Adrenal gland (tissue), 9 donors: ENCODE measurements at regions not wholly inside any gene's neighbourhood (a gene's known extent, or its start where the extent isn't known, plus 50 kb on each side); places are given as distances from the start of the nearest gene placed in this dataset.

Source experiments
- DNase-seq, 7 donors: peaks; one replicate each; pipeline ENCODE4 v3.0.0-alpha.2; 2019 to 2020
- H3K27ac ChIP-seq, 5 donors: fragments of 200-600 bp; sonication (generic) in 4 of 5; 1 replicate in 3 of 5; 2 replicates in 2 of 5; pipeline versions ENCODE4 v1.5.1 to v1.8.0; 2016 to 2020; ENCODE audit warnings: mild to moderate bottlenecking in 1 of 5
- H3K27me3 ChIP-seq: fragments of 200-600 bp; 2 replicates; pipeline ENCODE4 v1.8.0; 2021
- H3K36me3 ChIP-seq, 2 donors: fragments of 200-600 bp; replicated peaks in 1 of 2; 1 replicate in 1 of 2; 2 replicates in 1 of 2; pipeline versions ENCODE4 v1.5.1 to v1.8.0; 2018 to 2022
- H3K4me1 ChIP-seq, 2 donors: fragments of 200-600 bp; replicated peaks in 1 of 2; 1 replicate in 1 of 2; 2 replicates in 1 of 2; pipeline versions ENCODE4 v1.5.1 to v1.8.0; 2018 to 2021
- H3K4me3 ChIP-seq, 4 donors: fragments of 200-600 bp; sonication (generic) in 3 of 4; one replicate each; pipeline ENCODE4 v1.5.1; 2016 to 2018
- H3K9me3 ChIP-seq, 3 donors: fragments of 200-600 bp; sonication (generic) in 1 of 3; replicated peaks in 1 of 3; 1 replicate in 2 of 3; 2 replicates in 1 of 3; pipeline versions ENCODE4 v1.5.1 to v1.8.0; 2016 to 2021
- POLR2A ChIP-seq, 2 donors: fragments of 450-650 bp; IDR thresholded peaks; one replicate each; pipeline ENCODE4 v1.6.1; 2017; ENCODE audit warnings: antibody characterized with exemption in 2 of 2, mild to moderate bottlenecking in 2 of 2, moderate library complexity in 1 of 2
- WGBS, 4 donors: extraction: QIAGEN DNeasy Blood & Tissue Kit in 2 of 4; methylation state at CpG; one replicate each; pipeline versions ENCODE4 v1.1.5 to v1.1.7; 2013 to 2017; 5-methylcytosine and 5-hydroxymethylcytosine counted together
- intact Hi-C, 2 donors: fragments of 100-400 bp; cut with DNase I; formaldehyde crosslinking; loops; one replicate each; pipeline versions ENCODE4 v1.14.1 to v1.15.0; 2022 to 2023
- TF ChIP-seq, protein P1 (sequence below), 6 experiments: fragments of 450-650 bp in 4 of 6; fragments of 200-600 bp in 2 of 6; sonication (generic) in 1 of 6; IDR thresholded peaks; 1 replicate in 5 of 6; 2 replicates in 1 of 6; pipeline versions ENCODE4 v1.5.1 to v1.8.0; 2016 to 2021; ENCODE audit warnings: antibody characterized with exemption in 6 of 6, mild to moderate bottlenecking in 2 of 6, moderate library complexity in 1 of 6
- donor health status: healthy with polysubstance abuse.
- donor health status: Bipolar disorder and iron deficiency.
- donor health status: DM: yes; HTN: yes; CAD: no.
- donor health status: DM: no; HTN: no; CAD: no.
- donor health status: DM: no; HTN: no; CAD: no.

DNA sequence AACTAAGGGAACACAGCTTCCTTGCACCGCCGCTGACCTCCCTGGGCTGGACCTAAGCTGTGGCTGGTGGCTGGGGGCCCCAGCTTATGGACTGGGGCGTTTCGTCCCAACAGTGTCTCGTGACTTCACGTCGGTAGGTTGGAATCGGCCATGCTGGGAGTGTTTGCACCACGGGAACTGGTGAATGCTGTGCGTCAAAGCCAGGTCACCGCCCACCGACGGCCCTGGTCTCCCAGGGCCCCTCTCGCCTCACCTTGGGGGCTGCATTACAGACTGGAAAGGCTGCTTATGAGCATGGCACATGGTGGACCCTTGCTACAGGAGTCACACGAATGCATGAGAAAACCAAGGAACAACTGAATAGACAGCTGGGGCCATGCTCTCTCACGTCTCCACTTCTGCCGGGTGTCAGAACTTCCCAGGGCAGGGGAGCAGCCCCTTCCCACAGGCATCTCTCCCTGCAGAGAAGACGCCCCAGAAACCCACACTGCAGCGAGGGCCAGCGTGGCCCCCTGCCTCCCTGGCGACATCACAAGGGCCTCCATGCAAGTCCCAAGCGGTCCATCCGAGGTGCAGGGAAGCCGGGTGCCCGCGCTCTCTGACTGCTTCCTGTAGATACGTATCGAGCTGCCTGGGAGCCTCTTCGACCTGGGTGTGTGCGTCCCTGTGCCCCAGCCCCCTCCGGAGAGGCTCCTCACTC, 81.7 kb downstream of the SIK1 start:
- H3K4me1 ChIP-seq = peaks cover 0 to 11% of the 10 kb centered on the region in 2 donors
- intact Hi-C loops = no loop called here
- no peak for DNase-seq
- H3K27me3 ChIP-seq = no peaks in the 10 kb centered on the region
- H3K27ac ChIP-seq = no peak overlapping the region
- no peak overlapping the region for H3K4me3 ChIP-seq
- WGBS, 4 donors = 90 to 96% (median 93%) methylated on average over 13 to 31 of the region's 31 CpGs
- H3K9me3 ChIP-seq = no peaks in the 10 kb centered on the region
- no peak for TF ChIP-seq POLR2A (IDR thresholded peaks at IDR 0.05)
- TF ChIP-seq, protein P1, sequence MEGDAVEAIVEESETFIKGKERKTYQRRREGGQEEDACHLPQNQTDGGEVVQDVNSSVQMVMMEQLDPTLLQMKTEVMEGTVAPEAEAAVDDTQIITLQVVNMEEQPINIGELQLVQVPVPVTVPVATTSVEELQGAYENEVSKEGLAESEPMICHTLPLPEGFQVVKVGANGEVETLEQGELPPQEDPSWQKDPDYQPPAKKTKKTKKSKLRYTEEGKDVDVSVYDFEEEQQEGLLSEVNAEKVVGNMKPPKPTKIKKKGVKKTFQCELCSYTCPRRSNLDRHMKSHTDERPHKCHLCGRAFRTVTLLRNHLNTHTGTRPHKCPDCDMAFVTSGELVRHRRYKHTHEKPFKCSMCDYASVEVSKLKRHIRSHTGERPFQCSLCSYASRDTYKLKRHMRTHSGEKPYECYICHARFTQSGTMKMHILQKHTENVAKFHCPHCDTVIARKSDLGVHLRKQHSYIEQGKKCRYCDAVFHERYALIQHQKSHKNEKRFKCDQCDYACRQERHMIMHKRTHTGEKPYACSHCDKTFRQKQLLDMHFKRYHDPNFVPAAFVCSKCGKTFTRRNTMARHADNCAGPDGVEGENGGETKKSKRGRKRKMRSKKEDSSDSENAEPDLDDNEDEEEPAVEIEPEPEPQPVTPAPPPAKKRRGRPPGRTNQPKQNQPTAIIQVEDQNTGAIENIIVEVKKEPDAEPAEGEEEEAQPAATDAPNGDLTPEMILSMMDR (IDR thresholded peaks at IDR 0.05) = no peak
- H3K36me3 ChIP-seq = no peaks in the 10 kb centered on the region

DNA sequence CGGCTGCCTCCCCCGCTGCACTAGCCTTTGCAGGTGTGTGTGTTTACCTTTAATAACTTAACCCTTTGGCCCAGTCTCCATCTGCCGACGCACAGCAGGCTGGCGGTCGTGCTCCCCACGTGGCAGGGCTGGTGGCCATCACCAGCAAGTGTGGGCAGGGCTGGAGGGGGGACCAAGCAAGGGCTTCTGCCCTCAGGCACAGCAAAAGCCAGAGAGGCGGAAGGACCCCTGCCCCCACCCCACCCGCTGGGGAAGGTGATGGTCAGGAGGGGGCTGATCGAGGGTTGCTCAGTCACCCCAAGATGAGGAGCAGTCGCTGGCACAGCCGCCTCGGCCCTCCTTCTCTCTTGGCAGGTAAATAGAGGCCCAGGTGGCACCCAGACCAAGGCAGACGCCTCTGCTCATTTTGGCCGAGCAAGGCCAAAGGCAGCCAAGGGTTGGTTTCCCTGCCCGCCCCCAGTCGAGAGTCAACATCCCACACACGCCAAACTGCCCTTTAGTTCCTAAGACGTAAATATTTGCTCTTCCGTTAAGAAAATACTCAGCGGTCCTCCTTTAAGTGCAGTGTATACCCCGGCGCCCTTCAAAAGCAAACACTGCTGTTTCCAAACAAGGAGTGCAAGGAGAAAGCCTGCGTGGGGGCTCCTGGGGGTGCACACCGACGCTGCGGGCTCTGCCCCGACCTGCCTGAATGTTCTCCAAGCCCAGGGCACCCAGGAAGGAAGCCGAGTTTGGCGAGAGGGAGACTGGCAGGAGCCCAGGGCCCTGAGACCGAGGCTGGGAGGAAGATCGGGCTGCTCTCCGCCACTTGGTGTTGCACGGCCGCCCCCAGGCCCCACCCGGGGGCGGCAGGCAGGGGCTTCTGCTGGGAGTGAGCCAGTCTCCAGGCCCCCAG, 82.7 kb downstream of the SIK1 start:
- Histone ChIP-seq H3K9me3 (no peaks in the 10 kb centered on the region), H3K36me3 (no peaks in the 10 kb centered on the region), H3K27me3 (no peaks in the 10 kb centered on the region), H3K27ac (no peak overlapping the region), H3K4me1 (peaks cover 0 to 9% of the 10 kb centered on the region in 2 donors), H3K4me3 (no peak overlapping the region)
- WGBS, 4 donors = 68 to 75% (median 70%) methylated on average over 10 to 37 of the region's 37 CpGs
- intact Hi-C loops = no loop called here
- TF ChIP-seq, protein P1 (IDR thresholded peaks at IDR 0.05) = no peak
- TF ChIP-seq POLR2A (IDR thresholded peaks at IDR 0.05) = no peak
- DNase-seq = no peak

DNA sequence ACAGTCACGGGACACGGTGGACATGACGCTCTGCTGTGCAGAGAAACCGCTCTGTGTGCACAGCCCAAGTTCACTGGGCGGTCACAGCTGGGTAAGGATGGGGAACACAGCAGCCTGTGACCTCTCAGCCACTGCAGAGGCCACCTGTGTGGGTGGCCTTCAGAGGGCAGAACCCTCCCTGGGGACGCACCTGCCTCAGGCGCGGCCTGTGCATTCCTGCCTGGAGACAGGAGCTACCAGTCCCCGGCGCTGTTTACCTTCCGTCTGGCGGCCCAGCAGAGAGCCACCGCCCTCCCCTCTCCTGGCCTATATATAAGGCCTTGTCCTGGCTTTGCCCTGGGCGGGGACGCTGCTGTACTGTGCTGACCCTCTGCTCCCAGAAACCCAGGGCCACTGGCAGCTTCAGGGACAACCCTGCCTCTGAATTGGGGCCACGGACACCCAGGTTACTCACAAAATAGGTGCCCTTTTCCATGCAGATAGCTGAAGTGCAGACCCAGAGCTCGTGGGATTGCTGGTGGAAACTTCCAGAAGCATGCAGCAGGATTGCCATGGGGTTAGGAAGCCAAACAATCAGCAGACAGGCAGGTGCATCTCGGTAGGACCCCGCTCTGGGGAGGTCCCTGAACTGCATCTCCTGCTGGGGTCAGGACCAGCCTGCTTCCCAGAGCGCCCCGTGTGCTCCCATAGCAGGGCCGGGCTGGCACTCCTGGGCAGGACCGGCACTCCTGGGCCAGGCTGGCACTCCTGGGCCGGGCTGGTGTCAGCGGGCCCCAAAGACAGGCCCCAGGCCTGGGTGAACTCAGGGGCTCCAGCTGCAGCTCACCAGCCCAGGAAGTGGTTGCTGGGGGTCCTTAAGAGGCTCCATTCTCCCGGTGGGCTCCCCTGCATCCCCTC, 83.6 kb downstream of the SIK1 start:
- intact Hi-C loops = no loop called here

More for the DNA sequence above, 83.6 kb downstream of the SIK1 start:
- H3K27me3 ChIP-seq = no peaks in the 10 kb centered on the region
- H3K4me3 ChIP-seq = no peak overlapping the region
- H3K4me1 ChIP-seq = peaks cover 0 to 6% of the 10 kb centered on the region in 2 donors
- no peaks in the 10 kb centered on the region for H3K9me3 ChIP-seq
- H3K36me3 ChIP-seq = no peaks in the 10 kb centered on the region
- WGBS, 4 donors = 82 to 93% (median 87%) methylated on average over 8 to 26 of the region's 26 CpGs
- no peak overlapping the region for H3K27ac ChIP-seq
- DNase-seq = no peak
- TF ChIP-seq, protein P1 (IDR thresholded peaks at IDR 0.05) = no peak
- TF ChIP-seq POLR2A (IDR thresholded peaks at IDR 0.05) = no peak
